Mucosa of descending colon (tissue), 3 donors: ENCODE measurements at regions not wholly inside any gene's neighbourhood (a gene's known extent, or its start where the extent isn't known, plus 50 kb on each side); places are given as distances from the start of the nearest gene placed in this dataset.

Source experiments
- ATAC-seq: fragments of 200-7000 bp; cut with Tn5 transposase; one replicate; pipeline ENCODE4 v1.9.1; 2020; ENCODE audit warnings: mild to moderate bottlenecking, moderate library complexity
- DNase-seq, 3 donors: peaks; one replicate each; pipeline ENCODE4 v3.0.0-alpha.2; 2020
- H3K36me3 ChIP-seq: fragments of 200-600 bp; one replicate; pipeline ENCODE4 v1.8.0; 2021; ENCODE audit warnings: low read depth, mild to moderate bottlenecking
- H3K4me1 ChIP-seq: fragments of 200-600 bp; one replicate; pipeline ENCODE4 v1.8.0; 2021; ENCODE audit warnings: low read depth, mild to moderate bottlenecking
- H3K4me3 ChIP-seq: fragments of 200-600 bp; one replicate; pipeline ENCODE4 v1.8.0; 2021; ENCODE audit warnings: mild to moderate bottlenecking
- H3K9me3 ChIP-seq: fragments of 200-600 bp; one replicate; pipeline ENCODE4 v1.8.0; 2021; ENCODE audit warnings: mild to moderate bottlenecking
- intact Hi-C, 2 donors: fragments of 100-400 bp; cut with DNase I in 1 of 2; cut with micrococcal nuclease in 1 of 2; formaldehyde crosslinking; loops; one replicate each; pipeline versions ENCODE4 v1.11.0 to v1.11.1; 2022; cut with DNase I, micrococcal nuclease
- TF ChIP-seq, protein P1 (sequence below): fragments of 200-600 bp; IDR thresholded peaks from one replicate; pipeline ENCODE4 v1.8.0; 2022; ENCODE audit warnings: antibody characterized with exemption, mild to moderate bottlenecking
- donor health status: DM: no; HTN: no; CAD: no; lungs with moderate emphysema.
- donor health status: DM: no; HTN: no; CAD: no.
- donor health status: DM: no; HTN: yes; CAD: no.

GRCh38 chr2:217275091-217275490 lies 415.2 kb upstream of the TNP1 start:
- intact Hi-C loops, result no loop called here
- no peaks in the 10 kb centered on the region for H3K4me1 ChIP-seq
- TF ChIP-seq, protein P1, sequence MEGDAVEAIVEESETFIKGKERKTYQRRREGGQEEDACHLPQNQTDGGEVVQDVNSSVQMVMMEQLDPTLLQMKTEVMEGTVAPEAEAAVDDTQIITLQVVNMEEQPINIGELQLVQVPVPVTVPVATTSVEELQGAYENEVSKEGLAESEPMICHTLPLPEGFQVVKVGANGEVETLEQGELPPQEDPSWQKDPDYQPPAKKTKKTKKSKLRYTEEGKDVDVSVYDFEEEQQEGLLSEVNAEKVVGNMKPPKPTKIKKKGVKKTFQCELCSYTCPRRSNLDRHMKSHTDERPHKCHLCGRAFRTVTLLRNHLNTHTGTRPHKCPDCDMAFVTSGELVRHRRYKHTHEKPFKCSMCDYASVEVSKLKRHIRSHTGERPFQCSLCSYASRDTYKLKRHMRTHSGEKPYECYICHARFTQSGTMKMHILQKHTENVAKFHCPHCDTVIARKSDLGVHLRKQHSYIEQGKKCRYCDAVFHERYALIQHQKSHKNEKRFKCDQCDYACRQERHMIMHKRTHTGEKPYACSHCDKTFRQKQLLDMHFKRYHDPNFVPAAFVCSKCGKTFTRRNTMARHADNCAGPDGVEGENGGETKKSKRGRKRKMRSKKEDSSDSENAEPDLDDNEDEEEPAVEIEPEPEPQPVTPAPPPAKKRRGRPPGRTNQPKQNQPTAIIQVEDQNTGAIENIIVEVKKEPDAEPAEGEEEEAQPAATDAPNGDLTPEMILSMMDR, result no peak
- H3K36me3 ChIP-seq, result no peaks in the 10 kb centered on the region
- ATAC-seq, result no peak
- H3K4me3 ChIP-seq, result no peak overlapping the region
- DNase-seq, result no peak
- no peaks in the 10 kb centered on the region for H3K9me3 ChIP-seq

DNA sequence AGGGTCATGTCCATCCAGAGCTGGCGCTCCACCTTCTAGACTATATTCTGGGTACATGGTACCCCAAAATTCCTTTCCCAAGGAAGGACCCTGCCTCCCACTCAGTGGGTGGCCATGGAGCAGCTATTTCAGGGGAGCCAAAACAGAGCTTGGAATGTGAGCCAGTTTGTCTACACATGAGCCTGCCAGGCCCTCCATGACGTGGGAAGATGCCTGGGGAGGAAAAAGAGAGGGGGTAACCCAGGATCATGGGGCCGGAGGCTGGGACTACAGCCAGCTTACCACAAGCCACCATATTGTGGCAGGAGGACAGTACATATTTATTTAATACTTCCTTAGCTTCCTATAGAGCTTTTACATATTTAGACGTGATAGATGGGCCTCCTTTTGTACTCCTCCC lies 414.7 kb upstream of the TNP1 start:
- ATAC-seq, result no peak
- DNase-seq, result no peak
- intact Hi-C loops, result no loop called here
- Histone ChIP-seq H3K4me1 (no peaks in the 10 kb centered on the region), H3K4me3 (no peak overlapping the region), H3K9me3 (no peaks in the 10 kb centered on the region), H3K36me3 (no peaks in the 10 kb centered on the region)
- TF ChIP-seq, protein P1, result no peak

DNA sequence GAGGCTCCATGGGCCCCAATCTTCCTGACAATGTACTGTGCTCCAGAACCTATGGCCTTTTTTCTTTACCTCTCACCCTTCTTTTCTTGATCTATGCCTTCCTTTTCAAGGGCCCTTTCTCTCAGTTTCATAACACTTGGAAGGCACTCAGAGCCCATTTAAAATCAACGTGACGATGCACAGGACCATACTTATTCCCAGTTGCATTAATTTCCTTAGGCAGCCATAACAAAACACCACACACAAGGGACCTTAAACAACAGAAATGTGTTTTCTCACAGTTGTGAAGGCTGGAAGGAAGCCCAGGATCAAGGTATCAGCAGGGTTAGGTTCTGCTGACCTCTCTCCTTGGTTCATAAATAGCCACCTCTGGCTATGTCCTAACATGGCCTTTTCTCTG lies 414.0 kb upstream of the TNP1 start:
- no peak for ATAC-seq
- no peaks in the 10 kb centered on the region for H3K36me3 ChIP-seq
- no peak overlapping the region for H3K4me3 ChIP-seq
- TF ChIP-seq, protein P1, result no peak
- H3K9me3 ChIP-seq, result no peaks in the 10 kb centered on the region
- no peak for DNase-seq
- no peaks in the 10 kb centered on the region for H3K4me1 ChIP-seq
- intact Hi-C loops, result no loop called here

GRCh38 chr2:217273162-217273561 lies 413.3 kb upstream of the TNP1 start:
- TF ChIP-seq, protein P1, result no peak
- ATAC-seq (no peak), DNase-seq (no peak)
- intact Hi-C loops, result no loop called here
- Histone ChIP-seq H3K4me3 (no peak overlapping the region), H3K9me3 (no peaks in the 10 kb centered on the region), H3K36me3 (no peaks in the 10 kb centered on the region), H3K4me1 (no peaks in the 10 kb centered on the region)

- Histone ChIP-seq H3K4me3 (no peak overlapping the region), H3K4me1 (no peaks in the 10 kb centered on the region), H3K9me3 (no peaks in the 10 kb centered on the region), H3K36me3 (no peaks in the 10 kb centered on the region)
- intact Hi-C loops, result no loop called here
- no peak for DNase-seq
- TF ChIP-seq, protein P1, result no peak
- ATAC-seq, result no peak
These were observed 411.9 kb upstream of the TNP1 start for GRCh38 chr2:217271813-217272212.

GRCh38 chr2:217270485-217271121 lies 410.7 kb upstream of the TNP1 start:
- no peaks in the 10 kb centered on the region for H3K36me3 ChIP-seq
- ATAC-seq, result no peak
- intact Hi-C loops, result no loop called here

More at GRCh38 chr2:217270485-217271121, 410.7 kb upstream of the TNP1 start:
- TF ChIP-seq, protein P1, result no peak
- DNase-seq, result no peak
- Histone ChIP-seq H3K4me3 (no peak overlapping the region), H3K9me3 (no peaks in the 10 kb centered on the region), H3K4me1 (no peaks in the 10 kb centered on the region)
